Activated CD4-positive, alpha-beta T cell treated with anti-CD3 and anti-CD28 coated beads, Interleukin-2, amount 50 U/mL, for 1 hour (primary cell): ENCODE measurements at regions not wholly inside any gene's neighbourhood (a gene's known extent, or its start where the extent isn't known, plus 50 kb on each side); places are given as distances from the start of the nearest gene placed in this dataset.

Source experiments
- DNase-seq: peaks from one replicate; pipeline ENCODE4 v3.0.0-alpha.2; 2020

- DNase-seq, result no peak
These were observed 299.8 kb upstream of the SALL1 start for GRCh38 chr16:51450909-51451308.

GRCh38 chr16:51450376-51450775, 299.3 kb upstream of the SALL1 start:
- no peak for DNase-seq

GRCh38 chr16:51449441-51449840, 298.4 kb upstream of the SALL1 start:
- no peak for DNase-seq

- DNase-seq, result no peak
These were observed 294.2 kb upstream of the SALL1 start for GRCh38 chr16:51445250-51445649.

GRCh38 chr16:51443934-51444333, 292.9 kb upstream of the SALL1 start:
- DNase-seq, result no peak

GRCh38 chr16:51442141-51442870, 291.2 kb upstream of the SALL1 start:
- DNase-seq, result no peak

- DNase-seq, result no peak
These were observed 289.2 kb upstream of the SALL1 start for GRCh38 chr16:51440131-51440889.

GRCh38 chr16:51439271-51439670, 288.2 kb upstream of the SALL1 start:
- DNase-seq, result no peak

GRCh38 chr16:51436742-51437141, 285.7 kb upstream of the SALL1 start:
- DNase-seq, result no peak

GRCh38 chr16:51434567-51435198, 283.6 kb upstream of the SALL1 start:
- no peak for DNase-seq

GRCh38 chr16:51433599-51433998, 282.5 kb upstream of the SALL1 start:
- DNase-seq, result no peak

GRCh38 chr16:51431517-51432241, 280.6 kb upstream of the SALL1 start:
- no peak for DNase-seq

GRCh38 chr16:51430716-51431369, 279.8 kb upstream of the SALL1 start:
- no peak for DNase-seq

- no peak for DNase-seq
These were observed 278.0 kb upstream of the SALL1 start for GRCh38 chr16:51429041-51429440.

GRCh38 chr16:51427085-51427484, 276.0 kb upstream of the SALL1 start:
- no peak for DNase-seq

- DNase-seq, result no peak
These were observed 275.2 kb upstream of the SALL1 start for GRCh38 chr16:51426276-51426675.

- no peak for DNase-seq
These were observed 269.2 kb upstream of the SALL1 start for GRCh38 chr16:51420247-51420646.

GRCh38 chr16:51419768-51420167, 268.7 kb upstream of the SALL1 start:
- DNase-seq, result no peak

GRCh38 chr16:51418258-51418657, 267.2 kb upstream of the SALL1 start:
- DNase-seq, result no peak

GRCh38 chr16:51416926-51417325, 265.9 kb upstream of the SALL1 start:
- DNase-seq, result no peak

GRCh38 chr16:51410125-51410524, 259.1 kb upstream of the SALL1 start:
- DNase-seq, result no peak

- DNase-seq, result no peak
These were observed 258.1 kb upstream of the SALL1 start for GRCh38 chr16:51409001-51409675.
